Testis (tissue), 2 donors: ENCODE measurements at regions not wholly inside any gene's neighbourhood (a gene's known extent, or its start where the extent isn't known, plus 50 kb on each side); places are given as distances from the start of the nearest gene placed in this dataset.

Experiments used
- DNase-seq: peaks from one replicate; pipeline ENCODE4 v3.0.0-alpha.2; 2019
- H3K27ac ChIP-seq, 2 donors: fragments of 200-600 bp; sonication (generic); one replicate each; pipeline ENCODE4 v1.5.1; 2019
- H3K27me3 ChIP-seq: fragments of 200-600 bp; sonication (generic); one replicate; pipeline ENCODE4 v1.5.1; 2019
- H3K36me3 ChIP-seq: fragments of 200-600 bp; sonication (generic); one replicate; pipeline ENCODE4 v1.5.1; 2017; ENCODE audit warnings: low read depth; ENCODE audit errors: missing control alignments
- H3K4me1 ChIP-seq: fragments of 200-600 bp; sonication (generic); one replicate; pipeline ENCODE4 v1.5.1; 2019
- H3K4me3 ChIP-seq, 2 donors: fragments of 200-600 bp; sonication (generic); one replicate each; pipeline ENCODE4 v1.5.1; 2017 to 2019
- H3K9me3 ChIP-seq: fragments of 200-600 bp; sonication (generic); one replicate; pipeline ENCODE4 v1.5.1; 2017
- POLR2A ChIP-seq: fragments of 450-650 bp; IDR thresholded peaks from one replicate; pipeline ENCODE4 v1.6.1; 2017; ENCODE audit warnings: antibody characterized with exemption, mild to moderate bottlenecking, moderate library complexity
- WGBS, 2 donors: methylation state at CpG; one replicate each; pipeline ENCODE4 v1.1.5; 2018; 5-methylcytosine and 5-hydroxymethylcytosine counted together
- intact Hi-C: fragments of 100-400 bp; cut with DNase I; formaldehyde crosslinking; loops from one replicate; pipeline ENCODE4 v1.15.1; 2023; ENCODE audit warnings: low total_unique reads
- TF ChIP-seq, protein P1 (sequence below), 3 experiments: fragments of 450-650 bp in 2 of 3; fragments of 200-600 bp in 1 of 3; sonication (generic) in 1 of 3; IDR thresholded peaks; one replicate each; pipeline ENCODE4 v1.5.1; 2016 to 2019; ENCODE audit warnings: antibody characterized with exemption in 3 of 3, mild to moderate bottlenecking in 2 of 3, moderate library complexity in 1 of 3

DNA sequence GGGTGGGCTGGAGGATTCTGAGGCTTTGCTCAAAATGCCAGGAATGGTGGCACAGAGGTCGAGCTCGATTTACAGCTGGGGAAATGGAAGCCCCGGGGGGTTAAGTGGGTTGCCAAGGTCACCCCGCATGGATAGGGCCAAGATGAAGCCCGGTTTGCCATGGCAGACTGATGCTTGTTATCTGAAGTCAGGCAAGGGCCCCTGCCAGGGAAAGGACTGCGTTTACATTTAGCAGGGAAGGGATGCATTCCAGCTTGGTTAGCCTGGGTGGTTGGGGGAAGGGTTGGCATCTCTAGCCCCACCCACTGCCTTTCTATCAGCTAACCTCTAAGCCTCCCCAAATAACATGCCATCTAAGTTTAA, 79.0 kb downstream of the RPLP1 start:
- TF ChIP-seq, protein P1, sequence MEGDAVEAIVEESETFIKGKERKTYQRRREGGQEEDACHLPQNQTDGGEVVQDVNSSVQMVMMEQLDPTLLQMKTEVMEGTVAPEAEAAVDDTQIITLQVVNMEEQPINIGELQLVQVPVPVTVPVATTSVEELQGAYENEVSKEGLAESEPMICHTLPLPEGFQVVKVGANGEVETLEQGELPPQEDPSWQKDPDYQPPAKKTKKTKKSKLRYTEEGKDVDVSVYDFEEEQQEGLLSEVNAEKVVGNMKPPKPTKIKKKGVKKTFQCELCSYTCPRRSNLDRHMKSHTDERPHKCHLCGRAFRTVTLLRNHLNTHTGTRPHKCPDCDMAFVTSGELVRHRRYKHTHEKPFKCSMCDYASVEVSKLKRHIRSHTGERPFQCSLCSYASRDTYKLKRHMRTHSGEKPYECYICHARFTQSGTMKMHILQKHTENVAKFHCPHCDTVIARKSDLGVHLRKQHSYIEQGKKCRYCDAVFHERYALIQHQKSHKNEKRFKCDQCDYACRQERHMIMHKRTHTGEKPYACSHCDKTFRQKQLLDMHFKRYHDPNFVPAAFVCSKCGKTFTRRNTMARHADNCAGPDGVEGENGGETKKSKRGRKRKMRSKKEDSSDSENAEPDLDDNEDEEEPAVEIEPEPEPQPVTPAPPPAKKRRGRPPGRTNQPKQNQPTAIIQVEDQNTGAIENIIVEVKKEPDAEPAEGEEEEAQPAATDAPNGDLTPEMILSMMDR (IDR thresholded peaks at IDR 0.05), result no peak
- TF ChIP-seq POLR2A, result no peak
- no peaks in the 10 kb centered on the region for H3K36me3 ChIP-seq
- H3K9me3 ChIP-seq, result no peaks in the 10 kb centered on the region
- WGBS, 2 donors, result 45 to 65% methylated on average over 6 of the region's 6 CpGs
- no peak overlapping the region for H3K4me3 ChIP-seq
- no peaks in the 10 kb centered on the region for H3K27me3 ChIP-seq
- no peak overlapping the region for H3K27ac ChIP-seq
- peaks cover under 1% of the 10 kb centered on the region for H3K4me1 ChIP-seq
- no peak for DNase-seq
- intact Hi-C loops, result no loop called here

- no peak overlapping the region for H3K4me3 ChIP-seq
- no peaks in the 10 kb centered on the region for H3K27me3 ChIP-seq
- 40 to 92% methylated on average over 1 of the region's 1 CpG for WGBS, 2 donors
- H3K27ac ChIP-seq, result no peak overlapping the region
- no peak for TF ChIP-seq POLR2A
- TF ChIP-seq, protein P1 (IDR thresholded peaks at IDR 0.05), result no peak
- H3K36me3 ChIP-seq, result no peaks in the 10 kb centered on the region
- intact Hi-C loops, result no loop called here
- peaks cover 4% of the 10 kb centered on the region for H3K4me1 ChIP-seq
- no peak for DNase-seq
- no peaks in the 10 kb centered on the region for H3K9me3 ChIP-seq
Observed at GRCh38 chr15:69532066-69532465, 79.4 kb downstream of the RPLP1 start.

- no peak overlapping the region for H3K27ac ChIP-seq
- no peak for TF ChIP-seq POLR2A
- TF ChIP-seq, protein P1 (IDR thresholded peaks at IDR 0.05), result no peak
Observed at GRCh38 chr15:69532856-69533255, 80.2 kb downstream of the RPLP1 start.

GRCh38 chr15:69533522-69533921, 80.9 kb downstream of the RPLP1 start:
- Histone ChIP-seq H3K27me3 (no peaks in the 10 kb centered on the region), H3K27ac (no peak overlapping the region), H3K9me3 (no peaks in the 10 kb centered on the region), H3K4me3 (no peak overlapping the region), H3K4me1 (peaks cover 5% of the 10 kb centered on the region), H3K36me3 (no peaks in the 10 kb centered on the region)
- intact Hi-C loops, result no loop called here
- TF ChIP-seq, protein P1 (IDR thresholded peaks at IDR 0.05), result no peak
- TF ChIP-seq POLR2A, result no peak
- WGBS, 2 donors, result 61 to 71% methylated on average over 5 of the region's 5 CpGs
- DNase-seq, result no peak

More at GRCh38 chr15:69532856-69533255, 80.2 kb downstream of the RPLP1 start:
- 91 to 93% methylated on average over 4 of the region's 4 CpGs for WGBS, 2 donors
- H3K9me3 ChIP-seq, result no peaks in the 10 kb centered on the region
- H3K4me1 ChIP-seq, result peaks cover 5% of the 10 kb centered on the region
- H3K27me3 ChIP-seq, result no peaks in the 10 kb centered on the region
- intact Hi-C loops, result no loop called here
- DNase-seq, result no peak
- H3K36me3 ChIP-seq, result no peaks in the 10 kb centered on the region
- no peak overlapping the region for H3K4me3 ChIP-seq

GRCh38 chr15:69535101-69535638, 82.6 kb downstream of the RPLP1 start:
- DNase-seq, result no peak
- WGBS, 2 donors, result 83 to 94% methylated on average over 4 of the region's 4 CpGs
- H3K27ac ChIP-seq, result no peak overlapping the region
- H3K4me3 ChIP-seq, result no peak overlapping the region
- intact Hi-C loops, result no loop called here
- H3K36me3 ChIP-seq, result no peaks in the 10 kb centered on the region
- H3K27me3 ChIP-seq, result no peaks in the 10 kb centered on the region
- H3K9me3 ChIP-seq, result no peaks in the 10 kb centered on the region
- H3K4me1 ChIP-seq, result peaks cover 5% of the 10 kb centered on the region
- TF ChIP-seq POLR2A, result no peak
- TF ChIP-seq, protein P1 (IDR thresholded peaks at IDR 0.05), result no peak
